Keratinocyte (primary cell): ENCODE measurements at regions not wholly inside any gene's neighbourhood (a gene's known extent, or its start where the extent isn't known, plus 50 kb on each side); places are given as distances from the start of the nearest gene placed in this dataset.

ENCODE experiments used
- CTCF ChIP-seq, 3 experiments: IDR thresholded peaks in 1 of 3; conservative IDR thresholded peaks in 1 of 3; optimal IDR thresholded peaks in 1 of 3; 2 replicates in 2 of 3; 3 replicates in 1 of 3; pipeline versions ENCODE3 to v1.5.1; 2011; ENCODE audit warnings: low read length in 3 of 3, mild to moderate bottlenecking in 3 of 3, moderate library complexity in 2 of 3, control low read depth in 1 of 3, inconsistent platforms in 1 of 3; ENCODE audit not compliant: insufficient read depth in 2 of 3; ENCODE audit errors: extremely low read depth in 1 of 3
- EZH2 ChIP-seq: IDR thresholded peaks from one replicate; pipeline ENCODE4 v1.6.1; 2012; ENCODE audit warnings: inconsistent platforms, mild to moderate bottlenecking, low read length, moderate library complexity

DNA sequence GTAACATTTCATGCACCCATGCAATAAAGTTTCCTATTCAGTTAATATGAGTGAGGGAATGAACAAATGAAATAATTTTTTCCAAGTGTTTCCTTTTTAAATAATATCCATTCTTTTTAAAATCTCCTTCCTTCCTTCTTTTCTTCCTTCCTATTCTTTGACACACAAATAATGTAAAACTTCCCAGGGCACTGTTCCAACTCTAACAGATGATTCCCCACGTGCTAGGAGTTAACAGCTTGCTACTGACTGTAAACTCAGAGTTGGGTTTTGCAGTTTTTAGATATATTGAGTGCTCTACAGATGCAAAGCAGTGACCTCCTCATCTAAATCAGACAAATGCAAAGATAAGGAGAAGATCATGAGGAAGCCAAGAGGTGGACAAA lies 54.0 kb upstream of the POU2F1 start:
- TF ChIP-seq EZH2 (no peak), CTCF (optimal IDR thresholded peaks at IDR 0.05 in 1 of 3, IDR thresholded peaks at IDR 0.05 in 1 of 3, conservative IDR thresholded peaks at IDR 0.05 in 1 of 3; ENCODE audit: extremely low read depth in 1 of 3, insufficient read depth in 2 of 3, low read length in 3 of 3) (no peak)
